ENCODE measurements at regions not wholly inside any gene's neighbourhood (a gene's known extent, or its start where the extent isn't known, plus 50 kb on each side); places are given as distances from the start of the nearest gene placed in this dataset.
"Not testable (repeated sequence)": the region's sequence is repeated elsewhere in the genome, so short reads cannot be mapped to it uniquely, and the experiment has no call there.

DNA sequence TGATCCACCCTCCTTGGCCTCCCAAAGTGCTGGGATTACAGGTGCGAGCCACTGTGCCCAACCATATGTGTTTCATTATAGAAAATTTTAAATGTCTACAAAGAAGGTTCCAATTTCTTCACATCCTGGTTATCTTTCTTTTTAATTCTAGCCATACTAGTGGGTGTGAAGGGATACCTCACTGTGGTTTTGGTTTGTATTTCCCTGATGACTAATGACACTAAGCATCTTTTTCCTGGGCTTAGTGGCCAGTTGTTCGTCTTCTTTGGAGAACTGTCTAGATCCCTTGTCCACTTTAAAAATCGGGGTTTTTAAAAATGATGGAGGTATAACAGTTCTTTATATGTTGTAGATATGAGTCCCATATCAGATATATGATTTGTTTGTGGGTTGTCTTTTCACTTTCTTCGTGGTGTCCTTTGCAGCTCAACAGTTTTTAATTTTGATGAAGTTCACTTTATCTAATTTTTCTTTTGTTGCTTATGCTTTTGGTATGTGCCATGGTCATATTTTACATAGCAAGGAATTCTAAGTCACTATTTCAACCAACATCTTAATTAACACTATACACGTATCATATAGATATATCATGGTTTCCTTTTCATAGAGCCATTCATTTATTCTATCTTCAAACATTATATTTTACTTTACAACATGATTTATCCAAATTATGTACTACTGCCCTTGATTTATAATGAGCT, 135.0 kb upstream of the RIOK3 start:
- no peaks in the 10 kb centered on the region for H3K9me3 Mint-ChIP-seq
- peaks cover 5% of the 10 kb centered on the region for H3K36me3 Mint-ChIP-seq
- no peak overlapping the region for H3K4me3 Mint-ChIP-seq
- TF ChIP-seq CTCF (conservative IDR thresholded peaks at IDR 0.05): no peak
- H3K27me3 Mint-ChIP-seq: no peaks in the 10 kb centered on the region
- no peak overlapping the region for H3K27ac Mint-ChIP-seq
- H3K4me1 Mint-ChIP-seq (ENCODE audit: unreplicated experiment): no peaks in the 10 kb centered on the region
- DNase-seq (ENCODE audit: extremely low spot score, unreplicated experiment): no peak

DNA sequence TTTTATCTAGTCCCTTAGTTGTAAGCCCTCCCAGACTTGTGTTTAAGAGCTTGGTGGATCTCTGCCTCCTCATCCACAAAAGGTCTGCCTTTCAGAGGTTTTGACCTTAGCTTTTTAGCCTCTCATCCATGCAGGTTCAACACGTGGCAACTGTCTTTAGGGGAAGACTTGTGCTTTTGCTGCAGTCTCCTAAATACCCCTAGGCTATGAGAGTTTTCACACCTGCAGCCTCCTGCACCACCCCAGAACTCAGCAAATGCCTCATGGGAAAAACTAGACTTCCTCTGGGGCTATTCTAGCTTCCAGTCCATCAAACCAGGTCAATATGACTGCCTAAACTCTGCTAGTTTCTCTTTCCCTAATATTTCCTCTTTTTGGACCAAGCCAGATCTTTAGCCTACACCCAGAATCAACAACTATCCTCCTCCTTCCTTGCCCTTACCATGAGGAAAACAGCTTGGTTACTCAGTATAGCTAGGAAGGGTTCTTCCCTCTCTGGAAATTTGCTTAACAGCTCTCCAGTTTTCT, 132.3 kb upstream of the RIOK3 start:
- H3K27ac Mint-ChIP-seq: no peak overlapping the region
- TF ChIP-seq CTCF (conservative IDR thresholded peaks at IDR 0.05): no peak
- H3K4me1 Mint-ChIP-seq (ENCODE audit: unreplicated experiment): peaks cover 5% of the 10 kb centered on the region
- DNase-seq (ENCODE audit: extremely low spot score, unreplicated experiment): no peak
- H3K36me3 Mint-ChIP-seq: peaks cover 9% of the 10 kb centered on the region
- no peak overlapping the region for H3K4me3 Mint-ChIP-seq
- H3K9me3 Mint-ChIP-seq: no peaks in the 10 kb centered on the region
- H3K27me3 Mint-ChIP-seq: no peaks in the 10 kb centered on the region

DNA sequence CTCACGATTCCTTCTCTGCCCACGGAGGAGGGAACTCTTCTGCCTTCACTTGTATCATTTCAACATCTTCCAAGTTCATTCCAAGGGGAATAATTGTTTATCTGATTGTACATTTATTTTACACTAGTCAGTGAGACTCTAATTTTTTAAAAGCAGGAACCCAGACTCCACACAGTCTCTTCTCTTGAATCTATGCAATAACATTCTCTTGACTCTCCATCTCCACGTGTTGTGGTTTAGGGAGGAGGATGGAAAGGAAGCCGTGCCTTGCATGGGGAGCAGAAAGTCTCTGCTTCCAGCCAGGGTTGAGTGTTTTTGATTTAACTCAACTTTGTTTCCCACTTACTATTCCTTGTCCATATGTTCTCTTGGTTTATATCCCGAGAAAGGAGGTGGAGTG, 131.1 kb upstream of the RIOK3 start:
- no peak for TF ChIP-seq CTCF (conservative IDR thresholded peaks at IDR 0.05)
- H3K27ac Mint-ChIP-seq: no peak overlapping the region
- no peak overlapping the region for H3K4me3 Mint-ChIP-seq
- no peaks in the 10 kb centered on the region for H3K27me3 Mint-ChIP-seq
- no peaks in the 10 kb centered on the region for H3K9me3 Mint-ChIP-seq
- DNase-seq (ENCODE audit: extremely low spot score, unreplicated experiment): no peak
- peaks cover 5% of the 10 kb centered on the region for H3K4me1 Mint-ChIP-seq (ENCODE audit: unreplicated experiment)
- peaks cover 15% of the 10 kb centered on the region for H3K36me3 Mint-ChIP-seq

DNA sequence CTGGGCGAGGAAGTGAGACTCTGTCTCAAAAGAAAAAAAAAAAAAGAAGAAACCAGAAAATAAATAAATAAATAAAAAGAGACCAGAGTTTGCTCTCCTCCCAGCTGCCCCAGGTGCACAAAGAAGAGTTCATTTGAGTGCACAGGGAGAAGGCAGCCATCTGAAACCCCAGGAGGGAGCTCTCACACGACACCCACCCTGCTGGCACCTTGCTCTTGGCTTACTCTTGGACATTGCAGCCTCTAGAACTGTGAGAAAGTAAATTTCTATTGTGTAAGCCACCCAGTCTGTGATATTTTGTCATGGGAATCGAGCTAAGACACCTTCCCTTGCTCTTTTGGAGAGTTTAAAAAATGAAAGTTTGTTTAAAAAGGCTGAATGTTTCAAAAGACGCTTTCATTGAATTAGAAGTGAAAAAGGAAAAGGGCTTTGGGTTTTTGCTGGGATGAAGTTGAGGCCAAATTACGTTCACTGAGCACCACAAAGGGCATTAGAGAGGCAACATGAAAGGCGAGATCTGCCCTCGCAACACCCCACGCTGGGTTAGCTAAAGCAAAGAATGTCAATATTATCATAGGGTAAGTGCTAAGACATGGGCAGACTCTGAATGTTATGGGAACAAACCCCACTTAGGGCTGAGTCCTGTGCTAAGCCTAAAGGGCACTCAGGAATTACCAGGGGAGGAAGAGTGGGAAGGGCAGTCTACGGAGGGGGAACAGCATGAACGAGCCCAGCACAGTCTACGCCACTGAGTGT, 128.9 kb upstream of the RIOK3 start:
- TF ChIP-seq CTCF (conservative IDR thresholded peaks at IDR 0.05): no peak
- Mint-ChIP-seq H3K9me3 (no peaks in the 10 kb centered on the region), H3K4me3 (no peak overlapping the region), H3K36me3 (peaks cover 21% of the 10 kb centered on the region), H3K4me1 (ENCODE audit: unreplicated experiment) (peaks cover 5% of the 10 kb centered on the region), H3K27ac (no peak overlapping the region), H3K27me3 (no peaks in the 10 kb centered on the region)
- DNase-seq (ENCODE audit: extremely low spot score, unreplicated experiment): no peak

DNA sequence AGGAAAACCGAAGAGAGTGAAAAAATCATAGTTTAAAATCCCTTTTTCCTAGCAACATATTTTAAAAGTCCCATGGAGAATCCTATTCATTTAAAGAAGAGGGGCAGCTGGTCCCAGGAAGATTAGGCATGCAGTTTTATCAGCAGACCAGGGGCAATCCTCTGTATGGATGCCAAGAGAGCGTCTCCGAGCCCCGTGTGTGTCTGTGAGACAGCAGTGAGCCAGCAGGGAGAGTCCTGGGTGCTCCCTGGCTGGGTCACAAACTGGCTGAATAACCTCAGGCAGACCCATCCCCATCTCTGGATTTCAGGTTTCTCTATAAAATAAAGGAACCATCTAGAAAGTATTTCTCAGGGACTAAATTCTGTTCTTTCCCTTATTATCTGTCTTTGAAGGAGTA, 128.2 kb upstream of the RIOK3 start:
- Mint-ChIP-seq H3K27ac (no peak overlapping the region), H3K36me3 (peaks cover 28% of the 10 kb centered on the region), H3K4me3 (no peak overlapping the region), H3K9me3 (no peaks in the 10 kb centered on the region), H3K27me3 (no peaks in the 10 kb centered on the region), H3K4me1 (ENCODE audit: unreplicated experiment) (peaks cover 5% of the 10 kb centered on the region)
- DNase-seq (ENCODE audit: extremely low spot score, unreplicated experiment): no peak
- TF ChIP-seq CTCF (conservative IDR thresholded peaks at IDR 0.05): no peak

- H3K36me3 Mint-ChIP-seq: peaks cover 27% of the 10 kb centered on the region
- H3K9me3 Mint-ChIP-seq; DNase-seq (ENCODE audit: extremely low spot score, unreplicated experiment); H3K4me3 Mint-ChIP-seq; H3K4me1 Mint-ChIP-seq (ENCODE audit: unreplicated experiment); H3K27me3 Mint-ChIP-seq; H3K27ac Mint-ChIP-seq: not testable (repeated sequence)
Observed at GRCh38 chr18:23329671-23330070, 123.4 kb upstream of the RIOK3 start.

Data from type B pancreatic cell (in vitro differentiated cells).